ENCODE measurements at regions not wholly inside any gene's neighbourhood (a gene's known extent, or its start where the extent isn't known, plus 50 kb on each side); places are given as distances from the start of the nearest gene placed in this dataset.
"Not testable (repeated sequence)": the region's sequence is repeated elsewhere in the genome, so short reads cannot be mapped to it uniquely, and the experiment has no call there.

DNA sequence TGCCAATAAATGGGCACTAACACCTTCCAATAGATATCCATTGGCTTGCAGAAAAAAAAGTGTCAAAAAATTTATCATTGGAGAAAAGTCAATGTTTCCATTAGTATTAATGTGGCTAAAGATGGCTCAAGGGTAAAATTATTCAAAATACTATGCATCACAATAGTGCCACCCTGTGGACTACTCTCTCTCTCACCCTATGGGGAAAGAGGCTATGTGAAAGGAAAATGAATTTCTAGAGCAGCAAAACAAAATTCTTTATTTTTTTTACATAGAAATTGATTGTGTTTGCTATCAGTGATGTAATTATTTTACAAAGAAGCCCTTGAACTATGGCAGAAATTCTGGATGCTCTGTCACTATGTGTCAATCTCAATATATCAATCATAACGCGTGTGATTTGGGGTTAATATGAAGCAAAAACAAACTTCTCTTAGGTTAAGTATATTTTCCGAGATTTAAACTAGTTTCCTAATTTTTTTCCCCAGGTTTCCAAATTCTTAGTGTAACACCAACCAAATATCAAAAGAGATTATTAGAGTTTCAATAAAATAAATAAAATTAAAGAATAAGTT, 193.9 kb downstream of the USP22 start:
- TF ChIP-seq, protein P1, sequence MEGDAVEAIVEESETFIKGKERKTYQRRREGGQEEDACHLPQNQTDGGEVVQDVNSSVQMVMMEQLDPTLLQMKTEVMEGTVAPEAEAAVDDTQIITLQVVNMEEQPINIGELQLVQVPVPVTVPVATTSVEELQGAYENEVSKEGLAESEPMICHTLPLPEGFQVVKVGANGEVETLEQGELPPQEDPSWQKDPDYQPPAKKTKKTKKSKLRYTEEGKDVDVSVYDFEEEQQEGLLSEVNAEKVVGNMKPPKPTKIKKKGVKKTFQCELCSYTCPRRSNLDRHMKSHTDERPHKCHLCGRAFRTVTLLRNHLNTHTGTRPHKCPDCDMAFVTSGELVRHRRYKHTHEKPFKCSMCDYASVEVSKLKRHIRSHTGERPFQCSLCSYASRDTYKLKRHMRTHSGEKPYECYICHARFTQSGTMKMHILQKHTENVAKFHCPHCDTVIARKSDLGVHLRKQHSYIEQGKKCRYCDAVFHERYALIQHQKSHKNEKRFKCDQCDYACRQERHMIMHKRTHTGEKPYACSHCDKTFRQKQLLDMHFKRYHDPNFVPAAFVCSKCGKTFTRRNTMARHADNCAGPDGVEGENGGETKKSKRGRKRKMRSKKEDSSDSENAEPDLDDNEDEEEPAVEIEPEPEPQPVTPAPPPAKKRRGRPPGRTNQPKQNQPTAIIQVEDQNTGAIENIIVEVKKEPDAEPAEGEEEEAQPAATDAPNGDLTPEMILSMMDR (IDR thresholded peaks at IDR 0.05; ENCODE audit: unreplicated experiment) = peak; percentile 64
- not testable (repeated sequence) for H3K36me3 Mint-ChIP-seq (ENCODE audit: insufficient read depth); DNase-seq (ENCODE audit: low spot score, unreplicated experiment); H3K27me3 Mint-ChIP-seq; H3K27ac Mint-ChIP-seq; H3K9me3 Mint-ChIP-seq (ENCODE audit: low read depth); H3K4me3 Mint-ChIP-seq (ENCODE audit: low read depth)
- H3K4me1 Mint-ChIP-seq (ENCODE audit: low read depth) = peaks cover 11% of the 10 kb centered on the region

DNA sequence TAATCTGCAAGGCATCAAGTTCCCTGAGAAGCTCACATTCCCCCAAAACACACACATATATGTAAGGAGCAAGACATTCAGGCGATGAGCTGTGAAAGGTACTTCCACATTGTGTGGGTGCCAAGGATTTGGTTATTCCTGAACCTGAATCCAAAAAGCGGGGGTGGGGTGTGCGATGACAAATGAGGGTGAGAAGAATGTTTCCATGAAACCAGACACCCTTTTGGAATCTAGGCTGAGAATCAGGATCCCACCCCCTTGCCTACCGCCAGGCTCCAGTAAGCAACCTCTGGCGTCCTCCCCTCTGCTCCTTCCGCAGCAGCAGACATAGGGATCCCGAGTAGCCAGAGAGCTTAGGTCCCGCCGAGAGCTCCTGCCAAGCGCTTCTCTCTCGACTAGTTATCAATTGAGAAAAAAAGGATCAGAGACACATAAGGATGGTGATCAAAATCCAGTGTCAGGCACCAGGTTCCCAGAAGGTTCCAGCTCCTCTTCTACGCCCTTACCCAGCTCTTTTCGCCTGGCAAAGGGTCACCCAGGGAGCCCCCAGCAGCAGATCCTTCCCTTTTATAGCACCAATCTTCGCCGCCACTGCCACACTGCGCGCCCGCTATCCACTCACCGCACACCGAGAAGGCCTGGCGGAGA, 191.1 kb downstream of the USP22 start:
- not testable (repeated sequence) for DNase-seq (ENCODE audit: low spot score, unreplicated experiment); H3K27me3 Mint-ChIP-seq; H3K36me3 Mint-ChIP-seq (ENCODE audit: insufficient read depth); H3K9me3 Mint-ChIP-seq (ENCODE audit: low read depth)
- Mint-ChIP-seq H3K27ac (peak overlapping the region; percentile 31), H3K4me1 (ENCODE audit: low read depth) (peaks cover 11% of the 10 kb centered on the region), H3K4me3 (ENCODE audit: low read depth) (peak overlapping the region; percentile 80)

DNA sequence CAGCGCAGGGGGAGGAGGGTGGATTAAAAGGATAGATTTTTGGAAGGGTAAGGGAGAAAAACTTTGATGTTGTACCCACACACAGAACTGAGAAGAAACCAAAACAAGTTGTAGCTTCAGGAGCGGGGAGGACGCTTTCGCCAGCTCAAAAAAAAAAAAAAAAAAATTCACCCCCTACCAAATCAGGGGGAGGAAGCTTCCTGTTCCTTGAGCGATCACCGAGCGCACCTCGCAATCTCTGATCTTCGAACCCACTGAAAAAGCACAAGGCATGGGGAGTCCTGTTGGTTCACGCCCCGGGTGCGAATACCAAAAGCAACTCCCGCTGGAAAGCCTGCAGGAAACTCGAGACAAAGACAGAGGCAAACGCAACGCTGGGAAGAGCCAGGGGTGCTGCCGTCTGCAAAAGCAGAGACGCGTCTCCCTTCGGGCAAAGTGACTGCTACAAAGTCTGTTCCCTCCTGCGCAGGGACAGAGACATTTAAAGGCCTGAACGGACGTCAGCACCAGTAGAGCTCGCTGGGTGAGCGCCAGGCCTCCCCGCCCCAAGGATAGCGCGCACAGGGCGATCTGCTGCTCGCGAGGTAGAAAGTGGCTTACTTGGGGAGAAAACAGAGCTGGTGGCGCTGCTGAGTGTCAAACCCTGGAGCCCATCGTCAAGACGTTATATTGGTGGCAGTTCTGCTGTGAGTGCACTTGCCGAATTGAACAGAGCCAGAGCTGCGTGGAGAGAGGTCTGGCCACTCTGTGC, 190.4 kb downstream of the USP22 start:
- TF ChIP-seq, protein P1 (IDR thresholded peaks at IDR 0.05; ENCODE audit: unreplicated experiment) = no peak
- Mint-ChIP-seq H3K36me3 (ENCODE audit: insufficient read depth) (no peaks in the 10 kb centered on the region), H3K4me1 (ENCODE audit: low read depth) (peaks cover 11% of the 10 kb centered on the region), H3K27ac (peak overlapping the region; percentile 53), H3K4me3 (ENCODE audit: low read depth) (peak overlapping the region; percentile 80), H3K27me3 (peaks cover 8% of the 10 kb centered on the region), H3K9me3 (ENCODE audit: low read depth) (no peaks in the 10 kb centered on the region)
- DNase-seq (ENCODE audit: low spot score, unreplicated experiment) = no peak

DNA sequence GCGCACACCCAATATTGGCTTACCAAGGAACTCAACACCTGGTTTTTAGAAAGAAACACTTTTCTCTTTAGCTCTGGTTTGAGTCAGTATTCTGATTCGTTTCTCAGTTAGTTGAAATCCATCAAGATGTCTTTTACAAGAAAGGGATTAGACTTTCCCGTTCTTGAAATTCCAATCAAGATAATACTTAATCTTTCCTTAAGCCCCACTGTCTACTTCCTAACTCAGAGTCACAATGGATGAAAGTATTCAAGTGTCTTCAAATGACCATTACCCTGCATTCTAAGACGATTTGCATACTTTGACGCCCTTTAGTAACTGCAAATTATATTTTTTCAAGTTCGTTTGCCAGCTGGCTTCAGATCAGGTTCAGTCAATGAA, 189.8 kb downstream of the USP22 start:
- no peak for DNase-seq (ENCODE audit: low spot score, unreplicated experiment)
- Mint-ChIP-seq H3K4me1 (ENCODE audit: low read depth) (peaks cover 11% of the 10 kb centered on the region), H3K9me3 (ENCODE audit: low read depth) (no peaks in the 10 kb centered on the region), H3K27me3 (peaks cover 5% of the 10 kb centered on the region), H3K27ac (no peak overlapping the region), H3K36me3 (ENCODE audit: insufficient read depth) (no peaks in the 10 kb centered on the region), H3K4me3 (ENCODE audit: low read depth) (peak overlapping the region; percentile 80)
- TF ChIP-seq, protein P1 (IDR thresholded peaks at IDR 0.05; ENCODE audit: unreplicated experiment) = no peak

DNA sequence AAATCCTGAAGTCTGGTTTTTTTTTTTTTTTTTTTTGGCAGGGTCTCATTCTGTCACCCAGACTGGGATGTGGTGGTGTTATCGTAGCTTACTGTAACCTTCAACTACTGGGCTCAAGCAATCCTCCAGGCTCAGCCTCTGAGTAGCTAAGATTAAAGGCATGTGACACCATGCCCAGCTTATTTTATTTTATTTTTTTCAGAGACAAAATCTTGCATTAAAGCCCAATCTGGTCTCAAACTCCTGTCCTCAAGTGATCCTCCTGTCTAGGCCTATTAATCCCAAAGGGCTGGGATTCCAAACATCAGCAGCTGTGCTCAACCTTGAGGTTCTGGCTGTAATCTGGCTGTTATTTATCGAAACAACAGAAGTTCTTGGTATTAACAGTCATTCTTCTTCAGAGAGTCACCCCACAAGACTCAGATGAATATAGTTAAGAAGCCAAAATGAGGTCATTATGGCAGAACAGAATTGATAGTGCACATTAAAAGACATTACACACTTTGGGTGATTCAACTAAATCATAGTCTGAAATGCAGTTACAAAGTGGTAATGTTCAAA, 186.8 kb downstream of the USP22 start:
- not testable (repeated sequence) for H3K27me3 Mint-ChIP-seq; H3K9me3 Mint-ChIP-seq (ENCODE audit: low read depth); H3K4me3 Mint-ChIP-seq (ENCODE audit: low read depth); DNase-seq (ENCODE audit: low spot score, unreplicated experiment); H3K36me3 Mint-ChIP-seq (ENCODE audit: insufficient read depth); H3K27ac Mint-ChIP-seq
- peaks cover 11% of the 10 kb centered on the region for H3K4me1 Mint-ChIP-seq (ENCODE audit: low read depth)

DNA sequence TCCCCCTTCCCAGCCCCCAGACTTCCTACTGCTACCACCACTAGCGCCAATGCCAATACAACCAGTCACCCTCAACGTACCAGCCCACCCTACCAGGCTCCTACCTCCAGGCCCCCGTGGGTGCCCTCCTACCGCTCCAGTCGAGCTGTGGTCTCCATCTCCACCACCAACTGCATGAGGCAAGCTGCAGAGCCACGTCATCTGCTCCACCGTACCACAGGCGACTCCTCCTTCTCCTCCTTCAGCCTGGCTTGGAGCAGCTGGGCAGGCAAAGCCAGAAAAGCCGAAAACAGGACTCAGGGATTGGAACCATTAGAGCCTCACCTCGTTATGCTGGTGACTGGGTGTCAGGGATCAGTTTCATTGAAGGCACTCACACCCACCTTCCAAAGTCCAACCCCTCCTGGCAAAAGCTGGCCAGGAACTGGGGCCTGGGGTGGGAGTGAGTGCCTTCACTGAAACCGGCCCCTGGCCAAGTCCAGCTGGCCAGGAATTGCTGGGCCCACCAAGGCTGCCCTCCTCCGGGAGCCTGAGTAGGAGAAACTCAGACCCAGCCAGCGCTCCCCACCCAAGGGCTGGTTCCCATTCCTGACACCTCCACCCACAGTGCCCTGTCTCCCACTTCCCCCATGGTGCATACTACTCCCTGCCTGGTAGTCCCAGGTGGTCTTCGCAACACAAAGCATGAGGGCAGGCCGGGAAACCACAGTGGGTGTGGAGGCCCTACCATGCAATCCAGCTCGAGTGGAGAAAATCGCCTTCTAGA, 176.2 kb downstream of the USP22 start:
- not testable (repeated sequence) for DNase-seq (ENCODE audit: low spot score, unreplicated experiment); H3K27me3 Mint-ChIP-seq; H3K4me3 Mint-ChIP-seq (ENCODE audit: low read depth); H3K36me3 Mint-ChIP-seq (ENCODE audit: insufficient read depth); H3K9me3 Mint-ChIP-seq (ENCODE audit: low read depth)
- H3K27ac Mint-ChIP-seq = peak overlapping the region; percentile 77
- peaks cover 12% of the 10 kb centered on the region for H3K4me1 Mint-ChIP-seq (ENCODE audit: low read depth)

DNA sequence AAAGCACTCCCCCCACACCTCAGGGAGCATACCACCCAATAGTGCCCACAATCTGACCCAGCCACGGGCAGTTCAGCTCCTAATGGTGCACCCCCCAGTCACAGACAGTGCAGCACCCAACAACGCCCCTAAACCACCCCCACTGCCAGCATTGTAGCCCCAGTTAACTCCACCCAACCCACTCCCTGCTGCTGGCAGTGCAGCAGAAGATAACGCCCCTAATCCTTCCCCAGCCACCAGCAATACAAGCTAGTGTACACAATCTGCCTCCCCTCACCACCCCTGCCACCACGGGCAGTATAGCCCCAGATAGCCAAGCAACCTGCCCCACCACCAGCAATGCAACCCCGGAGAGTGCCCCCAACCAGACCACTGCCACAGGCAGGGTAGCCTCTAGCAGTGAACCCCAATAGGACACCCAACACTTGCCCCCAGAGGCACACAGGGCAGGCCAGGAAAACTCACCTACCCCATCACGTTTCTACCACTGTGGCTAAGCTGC, 175.3 kb downstream of the USP22 start:
- Mint-ChIP-seq H3K4me1 (ENCODE audit: low read depth) (peaks cover 12% of the 10 kb centered on the region), H3K27ac (peak overlapping the region; percentile 23), H3K4me3 (ENCODE audit: low read depth) (peak overlapping the region; percentile 35)
- DNase-seq (ENCODE audit: low spot score, unreplicated experiment); H3K9me3 Mint-ChIP-seq (ENCODE audit: low read depth); H3K27me3 Mint-ChIP-seq; H3K36me3 Mint-ChIP-seq (ENCODE audit: insufficient read depth): not testable (repeated sequence)

DNA sequence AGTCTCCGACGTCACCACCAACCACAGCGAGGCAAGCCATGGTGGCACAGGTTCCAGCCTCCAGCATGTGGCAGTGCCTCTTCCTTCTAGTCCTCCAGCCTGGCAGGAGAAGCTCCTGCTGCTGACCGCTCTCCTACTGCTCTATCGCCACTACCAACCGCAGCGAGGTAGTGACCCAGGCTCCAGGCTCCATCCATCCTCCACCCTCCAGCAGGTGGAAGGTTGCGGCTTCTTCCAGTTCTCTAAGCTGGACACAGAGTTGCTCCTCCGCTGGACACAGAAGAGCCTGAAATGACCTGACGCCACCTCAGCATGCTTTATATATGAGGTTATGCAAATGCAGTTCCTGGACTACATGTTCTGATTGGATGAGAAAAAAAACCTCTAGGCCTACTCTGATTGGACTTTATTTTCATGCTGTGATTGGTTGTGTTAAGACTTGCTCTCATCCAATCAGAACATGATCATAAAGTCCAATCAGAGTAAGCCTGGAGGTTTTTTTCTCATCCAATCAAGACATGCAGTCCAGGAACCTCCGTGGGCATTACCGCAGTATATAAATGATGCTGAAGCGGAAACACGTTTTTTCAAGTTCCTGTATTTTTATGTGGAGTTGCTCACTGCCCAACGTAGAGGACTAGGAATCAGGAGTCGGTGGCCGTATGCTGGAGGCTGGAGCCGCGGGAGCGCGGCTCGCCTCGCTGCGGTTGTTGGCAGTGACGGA, 174.7 kb downstream of the USP22 start:
- H3K9me3 Mint-ChIP-seq (ENCODE audit: low read depth); H3K4me3 Mint-ChIP-seq (ENCODE audit: low read depth): not testable (repeated sequence)

DNA sequence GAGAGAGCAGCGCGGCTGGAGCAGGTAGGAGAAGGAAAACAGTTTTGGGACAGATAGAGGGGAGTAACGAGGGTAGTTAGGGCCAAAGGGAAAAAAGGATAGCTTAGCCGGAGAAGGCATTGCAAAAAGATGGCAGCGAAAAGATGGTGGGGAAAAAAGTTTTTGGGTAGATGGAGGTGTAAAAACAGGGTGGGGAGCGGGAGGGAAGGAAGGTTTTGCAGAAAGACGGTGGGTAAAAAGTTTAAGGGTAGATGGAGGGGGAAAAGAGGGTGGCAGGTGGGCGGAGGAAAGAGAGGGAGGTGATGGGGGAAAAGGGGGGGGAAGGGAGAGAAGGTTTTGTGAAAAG, 174.2 kb downstream of the USP22 start:
- H3K27ac Mint-ChIP-seq = peak overlapping the region; percentile 16
- H3K9me3 Mint-ChIP-seq (ENCODE audit: low read depth); H3K4me3 Mint-ChIP-seq (ENCODE audit: low read depth); H3K36me3 Mint-ChIP-seq (ENCODE audit: insufficient read depth); DNase-seq (ENCODE audit: low spot score, unreplicated experiment); H3K27me3 Mint-ChIP-seq: not testable (repeated sequence)
- peaks cover 12% of the 10 kb centered on the region for H3K4me1 Mint-ChIP-seq (ENCODE audit: low read depth)

More for the DNA sequence above, 174.7 kb downstream of the USP22 start:
- DNase-seq (ENCODE audit: low spot score, unreplicated experiment); H3K27ac Mint-ChIP-seq; H3K27me3 Mint-ChIP-seq; H3K36me3 Mint-ChIP-seq (ENCODE audit: insufficient read depth): not testable (repeated sequence)
- H3K4me1 Mint-ChIP-seq (ENCODE audit: low read depth) = peaks cover 12% of the 10 kb centered on the region
